ENCODE measurements at regions not wholly inside any gene's neighbourhood (a gene's known extent, or its start where the extent isn't known, plus 50 kb on each side); places are given as distances from the start of the nearest gene placed in this dataset.

DNA sequence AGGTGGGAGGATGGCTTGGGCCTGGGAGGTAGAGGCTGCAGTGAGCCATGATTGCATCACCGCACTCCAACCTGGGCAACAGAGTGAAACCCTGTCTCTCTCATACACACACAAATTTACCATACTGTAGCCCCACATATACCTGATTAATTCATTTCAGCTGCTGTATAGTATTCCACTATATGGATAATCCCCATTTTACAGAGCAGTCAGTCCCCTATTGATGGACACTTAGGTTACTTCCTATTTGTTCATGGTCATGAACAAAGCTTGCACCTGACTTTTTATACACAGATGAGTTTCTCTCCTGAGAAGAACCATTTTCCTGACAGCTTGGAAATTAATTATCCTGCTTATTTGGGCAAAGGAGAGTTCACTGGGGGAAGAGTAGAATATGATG lies 59.2 kb downstream of the EMX2 start:
- no peak for DNase-seq (ENCODE audit: low read depth)
- no peak overlapping the region for H3K4me3 ChIP-seq (ENCODE audit: low read depth, low read length)
- TF ChIP-seq, protein P1, sequence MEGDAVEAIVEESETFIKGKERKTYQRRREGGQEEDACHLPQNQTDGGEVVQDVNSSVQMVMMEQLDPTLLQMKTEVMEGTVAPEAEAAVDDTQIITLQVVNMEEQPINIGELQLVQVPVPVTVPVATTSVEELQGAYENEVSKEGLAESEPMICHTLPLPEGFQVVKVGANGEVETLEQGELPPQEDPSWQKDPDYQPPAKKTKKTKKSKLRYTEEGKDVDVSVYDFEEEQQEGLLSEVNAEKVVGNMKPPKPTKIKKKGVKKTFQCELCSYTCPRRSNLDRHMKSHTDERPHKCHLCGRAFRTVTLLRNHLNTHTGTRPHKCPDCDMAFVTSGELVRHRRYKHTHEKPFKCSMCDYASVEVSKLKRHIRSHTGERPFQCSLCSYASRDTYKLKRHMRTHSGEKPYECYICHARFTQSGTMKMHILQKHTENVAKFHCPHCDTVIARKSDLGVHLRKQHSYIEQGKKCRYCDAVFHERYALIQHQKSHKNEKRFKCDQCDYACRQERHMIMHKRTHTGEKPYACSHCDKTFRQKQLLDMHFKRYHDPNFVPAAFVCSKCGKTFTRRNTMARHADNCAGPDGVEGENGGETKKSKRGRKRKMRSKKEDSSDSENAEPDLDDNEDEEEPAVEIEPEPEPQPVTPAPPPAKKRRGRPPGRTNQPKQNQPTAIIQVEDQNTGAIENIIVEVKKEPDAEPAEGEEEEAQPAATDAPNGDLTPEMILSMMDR (IDR thresholded peaks at IDR 0.05; ENCODE audit: control insufficient read depth, extremely low read depth, insufficient read depth) = no peak

DNA sequence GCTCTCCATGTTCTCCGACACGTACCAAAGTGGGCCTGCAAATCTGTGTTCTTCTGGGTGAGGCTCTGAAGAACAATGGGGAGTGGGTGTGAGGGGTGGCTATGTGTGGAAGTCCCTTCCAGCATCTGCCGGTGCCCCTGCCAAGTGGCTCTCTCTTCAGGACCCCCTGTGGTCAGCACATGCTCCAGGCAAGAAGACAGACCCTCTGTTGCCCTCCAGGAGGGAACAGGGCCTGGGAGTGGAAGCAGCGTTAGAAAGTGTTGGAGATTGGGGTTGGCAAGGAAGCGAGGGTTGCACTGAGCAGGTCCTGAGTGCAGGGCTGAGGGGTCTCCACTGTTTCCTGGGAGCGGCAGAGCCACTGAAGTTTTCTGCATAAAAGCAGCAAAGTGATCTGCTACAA lies 60.5 kb downstream of the EMX2 start:
- TF ChIP-seq, protein P1 (IDR thresholded peaks at IDR 0.05; ENCODE audit: control insufficient read depth, extremely low read depth, insufficient read depth) = no peak
- no peak for DNase-seq (ENCODE audit: low read depth)

DNA sequence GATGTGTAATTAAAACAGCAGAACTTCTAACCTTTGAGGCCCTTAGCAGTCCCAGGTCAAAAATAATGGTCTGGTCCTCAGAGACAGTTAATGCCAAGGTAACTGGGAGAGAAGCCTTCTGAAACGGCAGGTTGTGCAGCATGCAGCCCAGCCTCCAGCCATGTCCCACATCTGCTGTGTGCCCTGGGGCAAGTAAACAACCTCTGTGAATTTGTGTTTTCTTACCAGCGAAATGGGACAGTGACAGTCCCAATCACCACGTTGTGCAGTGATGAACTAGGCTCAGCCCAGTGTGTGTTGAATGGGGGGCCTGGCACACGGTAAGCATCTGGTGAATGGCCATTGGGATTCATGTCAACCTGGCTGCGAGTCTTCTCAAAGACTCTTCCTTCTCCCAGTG lies 61.2 kb downstream of the EMX2 start:
- no peak overlapping the region for H3K4me3 ChIP-seq (ENCODE audit: low read depth, low read length)
- no peak for DNase-seq (ENCODE audit: low read depth)
- TF ChIP-seq, protein P1 (IDR thresholded peaks at IDR 0.05; ENCODE audit: control insufficient read depth, extremely low read depth, insufficient read depth) = no peak

More for the DNA sequence above, 60.5 kb downstream of the EMX2 start:
- H3K4me3 ChIP-seq (ENCODE audit: low read depth, low read length) = no peak overlapping the region

DNA sequence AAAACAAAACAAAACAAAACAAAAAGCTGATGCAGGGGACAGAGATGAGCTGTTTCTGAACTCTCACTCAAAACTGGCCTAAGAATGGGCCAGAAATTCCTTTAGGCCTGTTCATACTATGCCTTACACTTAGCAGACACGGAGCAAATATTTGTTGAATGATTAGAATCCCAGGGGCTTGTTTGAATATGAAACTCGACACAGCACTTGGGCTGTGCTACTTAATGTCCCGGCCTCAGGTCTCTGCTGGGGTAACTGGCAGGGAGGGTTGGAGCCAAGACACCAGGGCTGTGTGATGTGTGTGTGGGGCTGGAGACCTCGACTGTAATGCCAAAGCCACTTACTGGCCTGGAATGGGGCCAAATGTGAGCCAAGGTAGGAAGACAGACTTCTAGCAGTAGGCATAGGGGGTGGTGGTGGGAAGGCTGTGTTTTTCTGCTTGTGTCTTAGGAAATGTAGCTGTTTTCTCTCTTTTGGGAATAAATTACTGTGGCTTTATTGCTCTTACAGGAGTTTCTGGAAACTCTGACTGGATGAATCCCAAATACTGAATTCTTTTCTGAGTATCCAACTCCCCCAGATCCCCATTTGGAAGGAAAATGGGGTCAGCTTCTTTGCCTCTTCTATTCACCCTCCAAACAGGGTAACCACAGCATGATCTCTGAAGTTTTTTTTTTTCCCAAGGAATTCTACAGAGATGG lies 66.7 kb downstream of the EMX2 start:
- no peak overlapping the region for H3K4me3 ChIP-seq (ENCODE audit: low read depth, low read length)
- TF ChIP-seq, protein P1 (IDR thresholded peaks at IDR 0.05; ENCODE audit: control insufficient read depth, extremely low read depth, insufficient read depth) = no peak
- no peak for DNase-seq (ENCODE audit: low read depth)

DNA sequence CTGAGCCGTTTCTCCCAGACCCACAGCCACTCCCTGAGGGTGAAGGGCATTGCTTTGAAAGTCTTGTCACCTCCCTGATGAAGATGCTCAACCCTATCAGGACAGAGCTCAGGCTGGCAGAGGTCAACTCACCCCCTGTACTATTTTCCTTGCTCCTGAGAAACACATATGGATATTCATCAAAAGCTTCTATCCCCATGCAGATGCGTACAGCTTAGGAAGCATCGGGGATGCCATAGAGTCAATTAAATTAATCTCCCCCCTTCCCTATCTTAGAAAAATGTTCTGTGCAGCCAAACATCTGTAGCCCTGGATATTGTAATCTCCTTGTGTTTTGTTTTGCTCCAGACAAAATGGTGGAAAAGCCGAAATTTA lies 67.2 kb downstream of the EMX2 start:
- no peak overlapping the region for H3K4me3 ChIP-seq (ENCODE audit: low read depth, low read length)
- DNase-seq (ENCODE audit: low read depth) = no peak
- TF ChIP-seq, protein P1 (IDR thresholded peaks at IDR 0.05; ENCODE audit: control insufficient read depth, extremely low read depth, insufficient read depth) = no peak

DNA sequence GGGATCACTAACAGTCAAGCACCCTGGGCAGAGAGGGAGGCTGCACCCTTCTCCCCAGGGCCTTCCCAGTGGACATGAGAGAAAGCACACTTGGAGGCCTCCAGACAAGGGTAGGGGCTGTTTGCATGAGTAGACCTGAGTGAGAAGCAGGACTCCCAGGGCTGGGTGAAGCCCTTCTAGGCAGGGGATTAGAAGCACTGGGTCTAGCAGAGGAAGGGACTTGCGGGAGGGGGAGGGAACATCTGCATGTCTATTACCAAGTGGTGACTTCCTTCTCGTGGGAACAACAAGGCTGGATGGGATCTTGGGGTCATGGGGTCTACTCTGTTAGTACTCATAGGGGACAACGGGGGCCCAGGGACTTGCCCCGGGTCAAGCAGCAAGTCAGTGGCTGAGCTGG lies 67.8 kb downstream of the EMX2 start:
- H3K4me3 ChIP-seq (ENCODE audit: low read depth, low read length) = no peak overlapping the region
- DNase-seq (ENCODE audit: low read depth) = no peak
- TF ChIP-seq, protein P1 (IDR thresholded peaks at IDR 0.05; ENCODE audit: control insufficient read depth, extremely low read depth, insufficient read depth) = no peak

DNA sequence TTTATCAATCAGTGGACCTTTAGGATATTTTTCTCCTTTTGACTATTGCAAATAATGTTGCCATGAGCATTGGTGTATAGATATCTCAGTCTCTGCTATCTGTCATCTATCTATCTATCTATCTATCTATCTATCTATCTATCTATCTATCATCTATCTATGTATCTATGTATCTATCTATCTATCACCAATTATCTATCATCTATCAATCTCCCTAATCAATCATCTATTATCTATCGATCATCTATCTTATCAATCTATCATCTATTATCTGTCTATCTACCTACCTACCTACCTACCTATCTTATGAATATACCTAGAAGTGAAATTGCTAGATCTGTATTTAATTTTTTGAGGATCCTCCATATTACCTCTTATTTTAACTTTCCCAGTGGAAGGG lies 69.6 kb downstream of the EMX2 start:
- no peak for DNase-seq (ENCODE audit: low read depth)
- TF ChIP-seq, protein P1 (IDR thresholded peaks at IDR 0.05; ENCODE audit: control insufficient read depth, extremely low read depth, insufficient read depth) = no peak
- H3K4me3 ChIP-seq (ENCODE audit: low read depth, low read length) = no peak overlapping the region
